RWPE2 (cell line): ENCODE measurements at regions not wholly inside any gene's neighbourhood (a gene's known extent, or its start where the extent isn't known, plus 50 kb on each side); places are given as distances from the start of the nearest gene placed in this dataset.

Source experiments
- ATAC-seq: fragments of 200-7000 bp; cut with Tn5 transposase; 3 replicates; pipeline ENCODE4 v1.9.1; 2021; ENCODE audit warnings: low read depth
- DNase-seq: peaks from one replicate; pipeline ENCODE4 v3.0.0-alpha.2; 2020; ENCODE audit warnings: low spot score
- H3K27ac ChIP-seq: fragments of 450-650 bp; 2 replicates; pipeline ENCODE4 v1.5.1; 2017; ENCODE audit warnings: mild to moderate bottlenecking; ENCODE audit not compliant: poor library complexity, severe bottlenecking
- H3K27me3 ChIP-seq: fragments of 250-450 bp; sonication (Bioruptor Pico); 2 replicates; pipeline ENCODE4 v1.5.1; 2021; ENCODE audit warnings: mild to moderate bottlenecking, moderate library complexity; ENCODE audit not compliant: insufficient read depth, poor library complexity, severe bottlenecking
- H3K36me3 ChIP-seq: fragments of 250-450 bp; sonication (Bioruptor Pico); 2 replicates; pipeline ENCODE4 v1.5.1; 2020; ENCODE audit warnings: low read depth, mild to moderate bottlenecking, moderate library complexity
- H3K4me1 ChIP-seq: fragments of 250-450 bp; sonication (Bioruptor Pico); 2 replicates; pipeline ENCODE4 v1.5.1; 2021; ENCODE audit warnings: mild to moderate bottlenecking, moderate library complexity; ENCODE audit not compliant: insufficient read depth, poor library complexity, severe bottlenecking
- H3K4me3 ChIP-seq: fragments of 250-450 bp; sonication (Bioruptor Pico); 2 replicates; pipeline ENCODE4 v1.5.1; 2021; ENCODE audit warnings: mild to moderate bottlenecking, moderate library complexity; ENCODE audit not compliant: severe bottlenecking
- H3K9me3 ChIP-seq: fragments of 250-450 bp; sonication (Bioruptor Pico); 2 replicates; pipeline ENCODE4 v1.5.1; 2021; ENCODE audit warnings: mild to moderate bottlenecking, moderate library complexity; ENCODE audit not compliant: severe bottlenecking
- CTCF ChIP-seq: fragments of 450-650 bp; IDR thresholded peaks from one replicate; pipeline ENCODE4 v1.5.1; 2017; ENCODE audit warnings: mild to moderate bottlenecking, moderate library complexity; ENCODE audit not compliant: poor library complexity, severe bottlenecking

- no peak overlapping the region for H3K27ac ChIP-seq
- TF ChIP-seq CTCF = no peak
- H3K27me3 ChIP-seq = no peaks in the 10 kb centered on the region
- H3K4me1 ChIP-seq = no peaks in the 10 kb centered on the region
- H3K36me3 ChIP-seq = no peaks in the 10 kb centered on the region
- peaks cover 2% of the 10 kb centered on the region for H3K9me3 ChIP-seq
- no peak for ATAC-seq
- DNase-seq = no peak
- H3K4me3 ChIP-seq = no peak overlapping the region
Observed at GRCh38 chr10:85067955-85068354, 739.6 kb downstream of the CCSER2 start.

- Histone ChIP-seq H3K27me3 (no peaks in the 10 kb centered on the region), H3K9me3 (no peaks in the 10 kb centered on the region), H3K4me1 (no peaks in the 10 kb centered on the region), H3K4me3 (no peak overlapping the region), H3K36me3 (no peaks in the 10 kb centered on the region), H3K27ac (no peak overlapping the region)
- DNase-seq (no peak), ATAC-seq (no peak)
- no peak for TF ChIP-seq CTCF
Observed at GRCh38 chr10:85080934-85081333, 752.5 kb downstream of the CCSER2 start.

- no peaks in the 10 kb centered on the region for H3K4me1 ChIP-seq
- no peak for DNase-seq
- H3K36me3 ChIP-seq = no peaks in the 10 kb centered on the region
Observed at GRCh38 chr10:85098835-85099521, 770.6 kb downstream of the CCSER2 start.

GRCh38 chr10:85100495-85100894 is 772.1 kb downstream of the CCSER2 start:
- ATAC-seq (no peak), DNase-seq (no peak)
- Histone ChIP-seq H3K4me3 (no peak overlapping the region), H3K36me3 (no peaks in the 10 kb centered on the region), H3K27ac (no peak overlapping the region), H3K4me1 (no peaks in the 10 kb centered on the region), H3K27me3 (no peaks in the 10 kb centered on the region), H3K9me3 (no peaks in the 10 kb centered on the region)
- TF ChIP-seq CTCF = no peak

More at GRCh38 chr10:85098835-85099521, 770.6 kb downstream of the CCSER2 start:
- H3K27me3 ChIP-seq = no peaks in the 10 kb centered on the region
- ATAC-seq = no peak; the same call in 2 of the 3 replicates
- no peak overlapping the region for H3K27ac ChIP-seq
- H3K4me3 ChIP-seq = no peak overlapping the region
- TF ChIP-seq CTCF = no peak
- H3K9me3 ChIP-seq = no peaks in the 10 kb centered on the region

GRCh38 chr10:85105614-85106255 is 777.3 kb downstream of the CCSER2 start:
- H3K4me3 ChIP-seq = no peak overlapping the region
- H3K27ac ChIP-seq = no peak overlapping the region
- ATAC-seq (no peak), DNase-seq (no peak)
- no peaks in the 10 kb centered on the region for H3K9me3 ChIP-seq
- TF ChIP-seq CTCF = no peak
- H3K36me3 ChIP-seq = no peaks in the 10 kb centered on the region
- no peaks in the 10 kb centered on the region for H3K27me3 ChIP-seq
- no peaks in the 10 kb centered on the region for H3K4me1 ChIP-seq
